ENCODE measurements at regions not wholly inside any gene's neighbourhood (a gene's known extent, or its start where the extent isn't known, plus 50 kb on each side); places are given as distances from the start of the nearest gene placed in this dataset.

- TF ChIP-seq CTCF (IDR thresholded peaks at IDR 0.05), result no peak
- no peak for TF ChIP-seq POLR2A (IDR thresholded peaks at IDR 0.05)
These were observed 53.1 kb upstream of the SHISAL1 start for GRCh38 chr22:44365832-44366231.
